ENCODE measurements at regions not wholly inside any gene's neighbourhood (a gene's known extent, or its start where the extent isn't known, plus 50 kb on each side); places are given as distances from the start of the nearest gene placed in this dataset.

DNA sequence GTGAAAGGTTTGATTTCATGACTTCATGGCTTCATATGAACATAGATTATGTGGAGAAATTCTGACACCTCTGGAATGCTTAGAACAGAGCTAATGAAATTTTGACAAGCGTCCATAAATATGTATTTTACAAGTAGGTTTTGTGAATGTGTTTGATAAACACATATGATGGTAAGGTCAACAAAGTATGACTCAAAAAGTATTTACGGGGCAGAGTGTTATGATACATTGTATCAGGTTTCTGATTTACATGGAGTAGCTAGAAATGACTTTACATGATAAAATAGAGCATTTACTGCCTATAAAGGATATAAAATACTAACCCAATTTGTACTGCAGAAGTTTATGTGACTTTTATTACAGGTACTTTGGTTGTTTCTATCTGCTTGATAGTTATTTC, 206.3 kb downstream of the MDFIC start:
- no peak for ATAC-seq
- Mint-ChIP-seq H3K36me3 (ENCODE audit: low read depth) (no peaks in the 10 kb centered on the region), H3K9me3 (ENCODE audit: low read depth) (peaks cover 5% of the 10 kb centered on the region), H3K4me1 (no peaks in the 10 kb centered on the region), H3K27me3 (no peaks in the 10 kb centered on the region), H3K4me3 (no peak overlapping the region), H3K27ac (no peak overlapping the region)
- intact Hi-C loops (cut with DNase I, micrococcal nuclease): no loop called here
- POLR2A ChIA-PET: no interaction called here
- DNase-seq: no peak
- CTCF ChIA-PET: interaction anchor here (0.9 kb wide), 1 partner anchor 10 kb away, joined by 3 read pairs; no protein-coding TSS in a partner anchor

DNA sequence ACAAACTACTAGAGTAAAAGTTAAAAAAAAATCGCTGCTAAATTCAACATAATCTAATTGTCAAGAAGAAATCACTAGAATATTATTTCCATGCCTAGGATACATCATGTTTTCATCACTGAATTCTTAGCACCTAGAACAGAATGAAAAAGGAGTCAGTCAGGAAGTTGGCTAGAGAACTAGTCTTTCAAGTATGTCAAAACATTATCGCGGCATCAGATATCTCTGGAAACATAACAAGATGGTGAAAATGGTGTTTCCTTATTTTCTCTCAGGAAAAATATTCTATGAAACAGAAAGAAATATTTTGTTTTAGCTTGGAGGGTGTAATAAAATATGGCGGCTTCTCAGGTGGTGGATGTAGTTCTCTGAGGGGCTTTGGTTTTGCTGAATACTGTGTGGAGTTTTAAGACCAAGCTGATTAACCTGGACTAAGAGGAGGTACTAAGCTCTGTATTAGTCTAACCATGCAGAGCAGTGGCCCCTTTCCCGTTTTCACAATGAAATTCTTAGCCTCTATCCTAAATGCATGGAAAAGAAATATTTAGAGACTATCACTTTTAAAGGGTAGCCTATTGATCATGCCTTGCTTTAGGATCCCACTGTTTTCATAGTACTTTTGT, 205.6 kb downstream of the MDFIC start:
- intact Hi-C loops (cut with DNase I, micrococcal nuclease): no loop called here
- Mint-ChIP-seq H3K27ac (no peak overlapping the region), H3K27me3 (no peaks in the 10 kb centered on the region), H3K36me3 (ENCODE audit: low read depth) (no peaks in the 10 kb centered on the region), H3K4me1 (peaks cover 3% of the 10 kb centered on the region), H3K9me3 (ENCODE audit: low read depth) (peaks cover 4% of the 10 kb centered on the region), H3K4me3 (no peak overlapping the region)
- ChIA-PET CTCF (no interaction called here), POLR2A (no interaction called here)
- DNase-seq (no peak), ATAC-seq (no peak)

DNA sequence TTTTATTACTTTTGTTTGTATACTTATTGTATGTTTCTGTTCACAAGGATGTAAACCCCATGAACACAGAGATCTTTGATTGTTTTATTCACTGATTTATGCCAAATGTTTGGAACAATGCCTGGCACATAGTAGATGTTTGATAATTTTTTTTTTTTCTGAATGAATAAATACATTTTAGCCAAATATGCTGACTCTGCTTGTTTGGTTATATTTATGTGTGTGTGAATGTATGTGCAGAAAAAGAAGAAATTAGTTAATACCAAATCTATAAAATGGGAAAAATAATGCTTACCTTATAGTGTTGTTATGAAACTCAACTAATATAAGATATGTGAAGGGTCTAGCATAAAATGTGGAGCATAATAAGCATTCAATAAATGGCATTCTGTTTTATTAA, 203.9 kb downstream of the MDFIC start:
- no peaks in the 10 kb centered on the region for H3K36me3 Mint-ChIP-seq (ENCODE audit: low read depth)
- POLR2A ChIA-PET: no interaction called here
- intact Hi-C loops (cut with DNase I, micrococcal nuclease): no loop called here

DNA sequence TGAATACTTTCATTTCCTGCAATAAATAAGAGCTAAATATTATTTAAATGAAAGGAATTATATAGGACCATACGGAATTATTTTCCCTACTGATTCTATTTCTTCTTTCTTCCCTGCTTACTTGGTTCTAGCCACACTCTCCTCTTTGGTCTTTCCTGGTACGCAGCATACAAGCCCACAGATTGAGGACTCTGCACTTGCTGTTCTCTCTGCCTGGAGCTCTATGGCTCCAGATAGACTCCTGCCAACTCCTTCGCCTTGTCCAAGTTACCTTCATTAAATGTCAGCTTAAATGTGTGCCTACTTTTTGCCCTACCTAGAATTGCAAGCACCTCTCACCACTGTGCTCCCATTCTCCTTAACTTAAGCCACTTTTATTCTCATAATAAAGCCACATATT, 203.4 kb downstream of the MDFIC start:
- Mint-ChIP-seq H3K27me3 (no peaks in the 10 kb centered on the region), H3K36me3 (ENCODE audit: low read depth) (no peaks in the 10 kb centered on the region), H3K27ac (no peak overlapping the region), H3K9me3 (ENCODE audit: low read depth) (no peaks in the 10 kb centered on the region), H3K4me1 (peaks cover 6% of the 10 kb centered on the region), H3K4me3 (no peak overlapping the region)
- ATAC-seq (no peak), DNase-seq (no peak)
- CTCF ChIA-PET: interaction anchor here (1.0 kb wide), 1 partner anchor 23 kb away, joined by 3 read pairs; no protein-coding TSS in a partner anchor
- POLR2A ChIA-PET: no interaction called here
- intact Hi-C loops (cut with DNase I, micrococcal nuclease): no loop called here

More for the DNA sequence above, 203.9 kb downstream of the MDFIC start:
- Mint-ChIP-seq H3K27ac (no peak overlapping the region), H3K27me3 (no peaks in the 10 kb centered on the region), H3K4me3 (no peak overlapping the region), H3K4me1 (peaks cover 6% of the 10 kb centered on the region), H3K9me3 (ENCODE audit: low read depth) (no peaks in the 10 kb centered on the region)
- CTCF ChIA-PET: interaction anchor here (1.0 kb wide), 1 partner anchor 24 kb away, joined by 3 read pairs; no protein-coding TSS in a partner anchor
- DNase-seq: no peak
- no peak for ATAC-seq

- Mint-ChIP-seq H3K27ac (no peak overlapping the region), H3K4me3 (no peak overlapping the region), H3K9me3 (ENCODE audit: low read depth) (no peaks in the 10 kb centered on the region), H3K4me1 (peaks cover 6% of the 10 kb centered on the region), H3K36me3 (ENCODE audit: low read depth) (no peaks in the 10 kb centered on the region), H3K27me3 (no peaks in the 10 kb centered on the region)
- ChIA-PET POLR2A (no interaction called here), CTCF (interaction anchor here (0.6 to 1.0 kb wide), 2 partner anchors 23 to 244 kb away, joined by 3 read pairs; no protein-coding TSS in a partner anchor)
- intact Hi-C loops (cut with DNase I, micrococcal nuclease): no loop called here
- DNase-seq: no peak
- ATAC-seq: no peak
Measured at GRCh38 chr7:115124409-115124939, 202.6 kb downstream of the MDFIC start.

- intact Hi-C loops (cut with DNase I, micrococcal nuclease): no loop called here
- ChIA-PET POLR2A (no interaction called here), CTCF (no interaction called here)
- Mint-ChIP-seq H3K9me3 (ENCODE audit: low read depth) (no peaks in the 10 kb centered on the region), H3K4me1 (peaks cover 6% of the 10 kb centered on the region), H3K36me3 (ENCODE audit: low read depth) (no peaks in the 10 kb centered on the region), H3K27ac (no peak overlapping the region), H3K27me3 (no peaks in the 10 kb centered on the region), H3K4me3 (no peak overlapping the region)
- ATAC-seq (no peak), DNase-seq (no peak)
Measured at GRCh38 chr7:115123441-115123840, 201.5 kb downstream of the MDFIC start.

GRCh38 chr7:115122388-115122787, 200.5 kb downstream of the MDFIC start:
- peaks cover 6% of the 10 kb centered on the region for H3K4me1 Mint-ChIP-seq
- intact Hi-C loops (cut with DNase I, micrococcal nuclease): no loop called here
- H3K27me3 Mint-ChIP-seq: no peaks in the 10 kb centered on the region

GRCh38 chr7:115117748-115118147, 195.9 kb downstream of the MDFIC start:
- H3K4me3 Mint-ChIP-seq: no peak overlapping the region
- ChIA-PET POLR2A (no interaction called here), CTCF (interaction anchor here (0.8 kb wide), 1 partner anchor 11 kb away, joined by 3 read pairs; no protein-coding TSS in a partner anchor)
- H3K4me1 Mint-ChIP-seq: peaks cover 5% of the 10 kb centered on the region
- no peaks in the 10 kb centered on the region for H3K36me3 Mint-ChIP-seq (ENCODE audit: low read depth)
- H3K27ac Mint-ChIP-seq: no peak overlapping the region
- intact Hi-C loops (cut with DNase I, micrococcal nuclease): no loop called here
- DNase-seq (no peak), ATAC-seq (no peak)
- peaks cover 2% of the 10 kb centered on the region for H3K27me3 Mint-ChIP-seq
- no peaks in the 10 kb centered on the region for H3K9me3 Mint-ChIP-seq (ENCODE audit: low read depth)

More at GRCh38 chr7:115122388-115122787, 200.5 kb downstream of the MDFIC start:
- Mint-ChIP-seq H3K4me3 (no peak overlapping the region), H3K27ac (no peak overlapping the region), H3K36me3 (ENCODE audit: low read depth) (no peaks in the 10 kb centered on the region), H3K9me3 (ENCODE audit: low read depth) (no peaks in the 10 kb centered on the region)
- ATAC-seq (no peak), DNase-seq (no peak)
- POLR2A ChIA-PET: no interaction called here
- CTCF ChIA-PET: no interaction called here

- CTCF ChIA-PET: no interaction called here
- intact Hi-C loops (cut with DNase I, micrococcal nuclease): no loop called here
- H3K27ac Mint-ChIP-seq: no peak overlapping the region
- ATAC-seq (no peak), DNase-seq (no peak)
- POLR2A ChIA-PET: no interaction called here
- H3K9me3 Mint-ChIP-seq (ENCODE audit: low read depth): no peaks in the 10 kb centered on the region
- no peak overlapping the region for H3K4me3 Mint-ChIP-seq
- peaks cover 2% of the 10 kb centered on the region for H3K27me3 Mint-ChIP-seq
- no peaks in the 10 kb centered on the region for H3K4me1 Mint-ChIP-seq
- H3K36me3 Mint-ChIP-seq (ENCODE audit: low read depth): no peaks in the 10 kb centered on the region
Measured at GRCh38 chr7:115116773-115117715, 195.2 kb downstream of the MDFIC start.

DNA sequence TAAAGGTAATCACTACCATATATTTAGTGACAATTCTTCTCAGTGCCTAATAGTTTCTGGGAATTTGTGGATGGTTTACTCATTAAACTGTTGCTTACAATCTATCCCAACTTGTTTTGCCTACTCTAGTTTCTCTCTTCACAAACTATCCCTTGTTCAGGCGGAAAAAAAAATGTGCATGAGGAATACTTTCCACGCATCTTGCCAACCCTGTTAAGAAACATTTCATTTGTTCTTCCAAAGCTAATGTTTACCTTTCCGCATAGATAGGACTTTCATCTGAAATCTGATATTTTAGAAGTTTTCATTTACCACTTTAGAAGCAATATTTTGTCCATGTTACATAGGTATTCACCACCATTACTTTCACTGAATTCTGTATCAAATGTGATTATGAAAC, 191.9 kb downstream of the MDFIC start:
- ChIA-PET POLR2A (no interaction called here), CTCF (no interaction called here)
- H3K9me3 Mint-ChIP-seq (ENCODE audit: low read depth): no peaks in the 10 kb centered on the region

GRCh38 chr7:115113131-115113530, 191.2 kb downstream of the MDFIC start:
- Mint-ChIP-seq H3K27ac (no peak overlapping the region), H3K36me3 (ENCODE audit: low read depth) (no peaks in the 10 kb centered on the region), H3K9me3 (ENCODE audit: low read depth) (no peaks in the 10 kb centered on the region), H3K4me3 (no peak overlapping the region), H3K27me3 (peaks cover 2% of the 10 kb centered on the region), H3K4me1 (no peaks in the 10 kb centered on the region)
- intact Hi-C loops (cut with DNase I, micrococcal nuclease): no loop called here
- POLR2A ChIA-PET: no interaction called here
- CTCF ChIA-PET: no interaction called here
- no peak for DNase-seq
- no peak for ATAC-seq

More for the DNA sequence above, 191.9 kb downstream of the MDFIC start:
- DNase-seq (no peak), ATAC-seq (no peak)
- H3K4me1 Mint-ChIP-seq: no peaks in the 10 kb centered on the region
- peaks cover 2% of the 10 kb centered on the region for H3K27me3 Mint-ChIP-seq
- intact Hi-C loops (cut with DNase I, micrococcal nuclease): no loop called here
- no peak overlapping the region for H3K4me3 Mint-ChIP-seq
- no peaks in the 10 kb centered on the region for H3K36me3 Mint-ChIP-seq (ENCODE audit: low read depth)
- H3K27ac Mint-ChIP-seq: no peak overlapping the region

DNA sequence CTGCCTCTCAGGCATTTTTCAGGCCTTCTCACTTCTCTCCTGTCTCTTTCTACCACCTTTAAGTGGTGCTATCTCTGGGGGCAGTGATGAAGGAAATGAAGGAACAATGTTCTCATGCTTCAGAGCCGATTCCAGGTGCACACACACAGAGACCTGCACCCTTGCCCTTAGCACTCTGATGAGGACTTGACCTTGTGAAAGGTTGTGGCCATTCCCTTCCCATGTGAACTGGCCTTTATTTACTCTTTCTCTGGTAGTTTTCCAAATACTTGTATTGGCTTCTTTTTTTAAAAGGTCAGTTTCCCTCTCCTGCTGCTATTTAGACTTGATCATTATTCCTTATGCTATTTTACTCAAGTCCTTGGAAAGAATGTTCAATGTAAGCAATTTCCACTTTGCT, 188.6 kb downstream of the MDFIC start:
- H3K27ac Mint-ChIP-seq: no peak overlapping the region
- H3K9me3 Mint-ChIP-seq (ENCODE audit: low read depth): no peaks in the 10 kb centered on the region
- no peak overlapping the region for H3K4me3 Mint-ChIP-seq
- POLR2A ChIA-PET: no interaction called here
- H3K36me3 Mint-ChIP-seq (ENCODE audit: low read depth): no peaks in the 10 kb centered on the region
- H3K4me1 Mint-ChIP-seq: no peaks in the 10 kb centered on the region
- peaks cover 2% of the 10 kb centered on the region for H3K27me3 Mint-ChIP-seq
- intact Hi-C loops (cut with DNase I, micrococcal nuclease): no loop called here
- ATAC-seq (no peak), DNase-seq (no peak)
- CTCF ChIA-PET: no interaction called here
